HEK293 (cell line): ENCODE measurements at regions not wholly inside any gene's neighbourhood (a gene's known extent, or its start where the extent isn't known, plus 50 kb on each side); places are given as distances from the start of the nearest gene placed in this dataset.

Experiments
- ZBTB49 ChIP-seq: fragments of 450-650 bp; formaldehyde crosslinking; IDR thresholded peaks from 2 replicates; pipeline ENCODE4 v1.5.1; 2016; ENCODE audit warnings: missing biosample characterization, missing genetic modification characterization, low read depth
- ZNF335 ChIP-seq: fragments of 450-650 bp; formaldehyde crosslinking; conservative IDR thresholded peaks from 2 replicates; pipeline ENCODE4 v1.5.1; 2016; ENCODE audit warnings: missing biosample characterization, missing genetic modification characterization
- ZNF366 ChIP-seq: fragments of 450-650 bp; formaldehyde crosslinking; conservative IDR thresholded peaks from 2 replicates; pipeline ENCODE4 v1.5.1; 2016; ENCODE audit warnings: missing biosample characterization, missing genetic modification characterization
- ZNF510 ChIP-seq: fragments of 450-650 bp; formaldehyde crosslinking; IDR thresholded peaks from 2 replicates; pipeline ENCODE4 v1.5.1; 2018; ENCODE audit warnings: mild to moderate bottlenecking, missing genetic modification characterization, missing biosample characterization; ENCODE audit not compliant: insufficient replicate concordance
- ZNF529 ChIP-seq: fragments of 450-650 bp; formaldehyde crosslinking; IDR thresholded peaks from 2 replicates; pipeline ENCODE4 v1.5.1; 2017; ENCODE audit warnings: missing genetic modification characterization, missing biosample characterization; ENCODE audit not compliant: insufficient replicate concordance
- ZNF626 ChIP-seq: fragments of 450-650 bp; sonication (Bioruptor Pico); formaldehyde crosslinking; IDR thresholded peaks from 2 replicates; pipeline ENCODE4 v1.5.1; 2018; ENCODE audit warnings: missing biosample characterization, missing genetic modification characterization, inconsistent platforms
- ZNF776 ChIP-seq: fragments of 450-650 bp; formaldehyde crosslinking; IDR thresholded peaks from 2 replicates; pipeline ENCODE4 v1.5.0; 2017; ENCODE audit warnings: missing biosample characterization, missing genetic modification characterization, borderline replicate concordance
- TF ChIP-seq, protein P1 (sequence below): fragments of 450-650 bp; formaldehyde crosslinking; IDR thresholded peaks from 2 replicates; pipeline ENCODE4 v1.5.1; 2016; ENCODE audit warnings: missing biosample characterization, missing genetic modification characterization, low read depth
- TF ChIP-seq, protein P2 (sequence below): fragments of 450-650 bp; formaldehyde crosslinking; IDR thresholded peaks from 2 replicates; pipeline ENCODE4 v1.5.1; 2016; ENCODE audit warnings: missing biosample characterization, missing genetic modification characterization
- TF ChIP-seq, protein P3 (sequence below): fragments of 450-650 bp; formaldehyde crosslinking; IDR thresholded peaks from 2 replicates; pipeline ENCODE4 v1.5.1; 2016; ENCODE audit warnings: missing biosample characterization, missing genetic modification characterization
- TF ChIP-seq, protein P4 (sequence below): fragments of 450-650 bp; formaldehyde crosslinking; optimal IDR thresholded peaks from 2 replicates; pipeline ENCODE3; 2016; ENCODE audit warnings: missing biosample characterization, mild to moderate bottlenecking, missing genetic modification characterization
- TF ChIP-seq, protein P5 (sequence below): fragments of 450-650 bp; formaldehyde crosslinking; IDR thresholded peaks from 2 replicates; pipeline ENCODE4 v1.5.1; 2016; ENCODE audit warnings: missing biosample characterization, missing genetic modification characterization
- TF ChIP-seq, protein P6 (sequence below): IDR thresholded peaks from 2 replicates; pipeline ENCODE4 v1.6.1; 2011; ENCODE audit warnings: mild to moderate bottlenecking, low read depth, low read length, borderline replicate concordance

DNA sequence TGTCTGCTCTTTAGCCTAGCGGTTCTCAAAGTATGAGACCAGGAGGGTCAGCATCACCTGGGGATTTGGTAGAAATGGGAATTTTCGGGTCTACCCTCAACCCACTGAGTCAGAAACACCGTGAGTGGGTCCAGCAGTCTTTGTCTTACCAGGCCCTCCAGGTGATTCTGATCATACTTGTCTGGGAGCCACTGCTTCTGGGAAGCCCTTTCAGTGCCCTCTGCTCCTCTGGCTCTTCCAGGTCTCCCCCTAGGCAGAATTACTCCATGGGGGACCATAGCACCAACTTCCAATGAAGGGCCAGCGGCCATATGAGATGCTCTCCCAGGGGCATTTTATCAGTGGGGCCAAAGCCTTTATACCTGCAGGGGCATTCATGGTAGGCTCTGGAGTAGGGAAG is 81.0 kb upstream of the ETV3 start:
- TF ChIP-seq, protein P1, sequence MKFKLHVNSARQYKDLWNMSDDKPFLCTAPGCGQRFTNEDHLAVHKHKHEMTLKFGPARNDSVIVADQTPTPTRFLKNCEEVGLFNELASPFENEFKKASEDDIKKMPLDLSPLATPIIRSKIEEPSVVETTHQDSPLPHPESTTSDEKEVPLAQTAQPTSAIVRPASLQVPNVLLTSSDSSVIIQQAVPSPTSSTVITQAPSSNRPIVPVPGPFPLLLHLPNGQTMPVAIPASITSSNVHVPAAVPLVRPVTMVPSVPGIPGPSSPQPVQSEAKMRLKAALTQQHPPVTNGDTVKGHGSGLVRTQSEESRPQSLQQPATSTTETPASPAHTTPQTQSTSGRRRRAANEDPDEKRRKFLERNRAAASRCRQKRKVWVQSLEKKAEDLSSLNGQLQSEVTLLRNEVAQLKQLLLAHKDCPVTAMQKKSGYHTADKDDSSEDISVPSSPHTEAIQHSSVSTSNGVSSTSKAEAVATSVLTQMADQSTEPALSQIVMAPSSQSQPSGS (tag by site-specific recombination) = no peak
- TF ChIP-seq, protein P2, sequence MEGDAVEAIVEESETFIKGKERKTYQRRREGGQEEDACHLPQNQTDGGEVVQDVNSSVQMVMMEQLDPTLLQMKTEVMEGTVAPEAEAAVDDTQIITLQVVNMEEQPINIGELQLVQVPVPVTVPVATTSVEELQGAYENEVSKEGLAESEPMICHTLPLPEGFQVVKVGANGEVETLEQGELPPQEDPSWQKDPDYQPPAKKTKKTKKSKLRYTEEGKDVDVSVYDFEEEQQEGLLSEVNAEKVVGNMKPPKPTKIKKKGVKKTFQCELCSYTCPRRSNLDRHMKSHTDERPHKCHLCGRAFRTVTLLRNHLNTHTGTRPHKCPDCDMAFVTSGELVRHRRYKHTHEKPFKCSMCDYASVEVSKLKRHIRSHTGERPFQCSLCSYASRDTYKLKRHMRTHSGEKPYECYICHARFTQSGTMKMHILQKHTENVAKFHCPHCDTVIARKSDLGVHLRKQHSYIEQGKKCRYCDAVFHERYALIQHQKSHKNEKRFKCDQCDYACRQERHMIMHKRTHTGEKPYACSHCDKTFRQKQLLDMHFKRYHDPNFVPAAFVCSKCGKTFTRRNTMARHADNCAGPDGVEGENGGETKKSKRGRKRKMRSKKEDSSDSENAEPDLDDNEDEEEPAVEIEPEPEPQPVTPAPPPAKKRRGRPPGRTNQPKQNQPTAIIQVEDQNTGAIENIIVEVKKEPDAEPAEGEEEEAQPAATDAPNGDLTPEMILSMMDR = no peak
- TF ChIP-seq, protein P3, sequence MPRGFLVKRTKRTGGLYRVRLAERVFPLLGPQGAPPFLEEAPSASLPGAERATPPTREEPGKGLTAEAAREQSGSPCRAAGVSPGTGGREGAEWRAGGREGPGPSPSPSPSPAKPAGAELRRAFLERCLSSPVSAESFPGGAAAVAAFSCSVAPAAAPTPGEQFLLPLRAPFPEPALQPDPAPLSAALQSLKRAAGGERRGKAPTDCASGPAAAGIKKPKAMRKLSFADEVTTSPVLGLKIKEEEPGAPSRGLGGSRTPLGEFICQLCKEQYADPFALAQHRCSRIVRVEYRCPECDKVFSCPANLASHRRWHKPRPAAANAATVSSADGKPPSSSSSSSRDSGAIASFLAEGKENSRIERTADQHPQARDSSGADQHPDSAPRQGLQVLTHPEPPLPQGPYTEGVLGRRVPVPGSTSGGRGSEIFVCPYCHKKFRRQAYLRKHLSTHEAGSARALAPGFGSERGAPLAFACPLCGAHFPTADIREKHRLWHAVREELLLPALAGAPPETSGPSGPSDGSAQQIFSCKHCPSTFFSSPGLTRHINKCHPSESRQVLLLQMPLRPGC (tag by site-specific recombination) = no peak
- TF ChIP-seq, protein P4, sequence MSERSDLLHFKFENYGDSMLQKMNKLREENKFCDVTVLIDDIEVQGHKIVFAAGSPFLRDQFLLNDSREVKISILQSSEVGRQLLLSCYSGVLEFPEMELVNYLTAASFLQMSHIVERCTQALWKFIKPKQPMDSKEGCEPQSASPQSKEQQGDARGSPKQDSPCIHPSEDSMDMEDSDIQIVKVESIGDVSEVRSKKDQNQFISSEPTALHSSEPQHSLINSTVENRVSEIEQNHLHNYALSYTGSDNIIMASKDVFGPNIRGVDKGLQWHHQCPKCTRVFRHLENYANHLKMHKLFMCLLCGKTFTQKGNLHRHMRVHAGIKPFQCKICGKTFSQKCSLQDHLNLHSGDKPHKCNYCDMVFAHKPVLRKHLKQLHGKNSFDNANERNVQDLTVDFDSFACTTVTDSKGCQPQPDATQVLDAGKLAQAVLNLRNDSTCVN (tag by site-specific recombination) = no peak
- TF ChIP-seq ZNF776 (tag by site-specific recombination) (no peak), ZBTB49 (tag by site-specific recombination) (no peak), ZNF626 (tag by site-specific recombination) (no peak), ZNF366 (tag by site-specific recombination) (no peak), ZNF335 (tag by site-specific recombination) (no peak), ZNF510 (tag by site-specific recombination) (no peak), ZNF529 (no peak)
- TF ChIP-seq, protein P5, sequence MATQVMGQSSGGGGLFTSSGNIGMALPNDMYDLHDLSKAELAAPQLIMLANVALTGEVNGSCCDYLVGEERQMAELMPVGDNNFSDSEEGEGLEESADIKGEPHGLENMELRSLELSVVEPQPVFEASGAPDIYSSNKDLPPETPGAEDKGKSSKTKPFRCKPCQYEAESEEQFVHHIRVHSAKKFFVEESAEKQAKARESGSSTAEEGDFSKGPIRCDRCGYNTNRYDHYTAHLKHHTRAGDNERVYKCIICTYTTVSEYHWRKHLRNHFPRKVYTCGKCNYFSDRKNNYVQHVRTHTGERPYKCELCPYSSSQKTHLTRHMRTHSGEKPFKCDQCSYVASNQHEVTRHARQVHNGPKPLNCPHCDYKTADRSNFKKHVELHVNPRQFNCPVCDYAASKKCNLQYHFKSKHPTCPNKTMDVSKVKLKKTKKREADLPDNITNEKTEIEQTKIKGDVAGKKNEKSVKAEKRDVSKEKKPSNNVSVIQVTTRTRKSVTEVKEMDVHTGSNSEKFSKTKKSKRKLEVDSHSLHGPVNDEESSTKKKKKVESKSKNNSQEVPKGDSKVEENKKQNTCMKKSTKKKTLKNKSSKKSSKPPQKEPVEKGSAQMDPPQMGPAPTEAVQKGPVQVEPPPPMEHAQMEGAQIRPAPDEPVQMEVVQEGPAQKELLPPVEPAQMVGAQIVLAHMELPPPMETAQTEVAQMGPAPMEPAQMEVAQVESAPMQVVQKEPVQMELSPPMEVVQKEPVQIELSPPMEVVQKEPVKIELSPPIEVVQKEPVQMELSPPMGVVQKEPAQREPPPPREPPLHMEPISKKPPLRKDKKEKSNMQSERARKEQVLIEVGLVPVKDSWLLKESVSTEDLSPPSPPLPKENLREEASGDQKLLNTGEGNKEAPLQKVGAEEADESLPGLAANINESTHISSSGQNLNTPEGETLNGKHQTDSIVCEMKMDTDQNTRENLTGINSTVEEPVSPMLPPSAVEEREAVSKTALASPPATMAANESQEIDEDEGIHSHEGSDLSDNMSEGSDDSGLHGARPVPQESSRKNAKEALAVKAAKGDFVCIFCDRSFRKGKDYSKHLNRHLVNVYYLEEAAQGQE (tag by site-specific recombination) = no peak
- TF ChIP-seq, protein P6, sequence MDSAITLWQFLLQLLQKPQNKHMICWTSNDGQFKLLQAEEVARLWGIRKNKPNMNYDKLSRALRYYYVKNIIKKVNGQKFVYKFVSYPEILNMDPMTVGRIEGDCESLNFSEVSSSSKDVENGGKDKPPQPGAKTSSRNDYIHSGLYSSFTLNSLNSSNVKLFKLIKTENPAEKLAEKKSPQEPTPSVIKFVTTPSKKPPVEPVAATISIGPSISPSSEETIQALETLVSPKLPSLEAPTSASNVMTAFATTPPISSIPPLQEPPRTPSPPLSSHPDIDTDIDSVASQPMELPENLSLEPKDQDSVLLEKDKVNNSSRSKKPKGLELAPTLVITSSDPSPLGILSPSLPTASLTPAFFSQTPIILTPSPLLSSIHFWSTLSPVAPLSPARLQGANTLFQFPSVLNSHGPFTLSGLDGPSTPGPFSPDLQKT = no peak
